ENCODE measurements at regions not wholly inside any gene's neighbourhood (a gene's known extent, or its start where the extent isn't known, plus 50 kb on each side); places are given as distances from the start of the nearest gene placed in this dataset.

DNA sequence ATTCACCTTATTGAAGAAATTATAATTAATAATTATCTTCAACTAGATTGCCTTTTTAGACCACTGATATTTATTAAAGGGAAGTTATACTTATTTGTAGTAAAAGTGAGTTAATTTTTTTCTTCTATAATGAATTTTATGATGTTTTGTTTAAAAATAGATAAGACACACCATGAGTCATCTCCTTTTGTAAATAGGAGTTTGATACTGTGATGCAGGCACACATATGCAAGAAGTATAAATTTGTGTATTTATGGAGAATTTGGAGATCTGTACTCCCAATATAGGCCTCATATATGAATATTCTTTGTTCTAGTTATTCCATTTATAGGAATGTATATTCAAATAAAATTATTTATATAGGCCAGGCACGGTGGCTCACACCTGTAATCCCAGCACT is 703.5 kb upstream of the CHAC2 start:
- in situ Hi-C loops (cut with MboI; ENCODE audit: low pct_ligation_motif_present in 1 of 4, low pct_unique_long_range_greater_than_20kb in 1 of 4, low sequenced_read_pairs in 3 of 4) (no loop called here), intact Hi-C loops (cut with DNase I; ENCODE audit: low total_unique reads) (no loop called here)
- H3K4me3 ChIP-seq = no peak overlapping the region
- H3K27ac ChIP-seq = no peak overlapping the region
- H3K27me3 ChIP-seq = no peaks in the 10 kb centered on the region
- H3K4me1 ChIP-seq = no peaks in the 10 kb centered on the region
- TF ChIP-seq POLR2AphosphoS5 (IDR thresholded peaks at IDR 0.05) (no peak), EP300 (IDR thresholded peaks at IDR 0.05; ENCODE audit: low read depth) (no peak), POLR2A (IDR thresholded peaks at IDR 0.05) (no peak), CTCF (IDR thresholded peaks at IDR 0.05) (no peak)
- no peaks in the 10 kb centered on the region for H3K36me3 ChIP-seq
- H3K9me3 ChIP-seq = no peaks in the 10 kb centered on the region
- DNase-seq = no peak
- 50 to 56% methylated on average over 1 of the region's 1 CpG for WGBS, 2 donors (ENCODE audit: low coverage in 1 of 2)

DNA sequence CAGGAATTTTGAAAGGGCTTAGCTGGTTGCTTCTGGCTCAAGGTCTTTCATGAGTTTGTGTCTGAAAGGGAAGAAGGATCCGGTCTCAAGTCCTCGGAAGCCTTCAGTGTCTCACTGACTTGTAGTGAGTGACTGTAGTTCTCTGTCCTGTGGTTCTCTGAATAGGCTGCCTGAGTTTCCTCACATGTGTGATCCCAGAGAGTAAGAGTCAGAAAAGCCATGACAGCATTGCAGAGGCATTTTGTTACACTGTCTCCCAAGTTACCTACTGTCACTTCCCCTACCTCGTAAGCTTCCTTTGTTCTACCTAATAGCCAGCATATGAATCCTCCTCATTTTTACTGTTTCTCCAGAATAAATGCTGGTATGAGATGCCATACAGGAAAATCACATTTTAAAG is 709.1 kb upstream of the CHAC2 start:
- Histone ChIP-seq H3K4me3 (no peak overlapping the region), H3K27me3 (no peaks in the 10 kb centered on the region), H3K9me3 (no peaks in the 10 kb centered on the region), H3K36me3 (no peaks in the 10 kb centered on the region), H3K4me1 (no peaks in the 10 kb centered on the region), H3K27ac (no peak overlapping the region)
- intact Hi-C loops (cut with DNase I; ENCODE audit: low total_unique reads) = no loop called here
- TF ChIP-seq EP300 (IDR thresholded peaks at IDR 0.05; ENCODE audit: low read depth) (no peak), CTCF (IDR thresholded peaks at IDR 0.05) (no peak), POLR2A (IDR thresholded peaks at IDR 0.05) (no peak), POLR2AphosphoS5 (IDR thresholded peaks at IDR 0.05) (no peak)
- 50 to 87% methylated on average over 1 to 3 of the region's 3 CpGs for WGBS, 2 donors (ENCODE audit: low coverage in 1 of 2)
- in situ Hi-C loops (cut with MboI; ENCODE audit: low pct_ligation_motif_present in 1 of 4, low pct_unique_long_range_greater_than_20kb in 1 of 4, low sequenced_read_pairs in 3 of 4) = no loop called here
- no peak for DNase-seq

GRCh38 chr2:53053937-53054336 is 713.7 kb upstream of the CHAC2 start:
- Histone ChIP-seq H3K27ac (no peak overlapping the region), H3K4me1 (no peaks in the 10 kb centered on the region), H3K4me3 (no peak overlapping the region), H3K27me3 (no peaks in the 10 kb centered on the region), H3K9me3 (no peaks in the 10 kb centered on the region), H3K36me3 (no peaks in the 10 kb centered on the region)
- in situ Hi-C loops (cut with MboI; ENCODE audit: low pct_ligation_motif_present in 1 of 4, low pct_unique_long_range_greater_than_20kb in 1 of 4, low sequenced_read_pairs in 3 of 4) = no loop called here
- DNase-seq = no peak
- intact Hi-C loops (cut with DNase I; ENCODE audit: low total_unique reads) = no loop called here
- TF ChIP-seq POLR2AphosphoS5 (IDR thresholded peaks at IDR 0.05) = no peak
- TF ChIP-seq EP300 (IDR thresholded peaks at IDR 0.05; ENCODE audit: low read depth) = no peak

- Histone ChIP-seq H3K27ac (no peak overlapping the region), H3K4me3 (no peak overlapping the region), H3K36me3 (no peaks in the 10 kb centered on the region), H3K4me1 (no peaks in the 10 kb centered on the region), H3K27me3 (no peaks in the 10 kb centered on the region), H3K9me3 (no peaks in the 10 kb centered on the region)
- in situ Hi-C loops (cut with MboI; ENCODE audit: low pct_ligation_motif_present in 1 of 4, low pct_unique_long_range_greater_than_20kb in 1 of 4, low sequenced_read_pairs in 3 of 4) = no loop called here
- intact Hi-C loops (cut with DNase I; ENCODE audit: low total_unique reads) = no loop called here
- DNase-seq = no peak
- TF ChIP-seq POLR2AphosphoS5 (IDR thresholded peaks at IDR 0.05) = no peak
- no peak for TF ChIP-seq POLR2A (IDR thresholded peaks at IDR 0.05)
- TF ChIP-seq EP300 (IDR thresholded peaks at IDR 0.05; ENCODE audit: low read depth) = no peak
- no peak for TF ChIP-seq CTCF (IDR thresholded peaks at IDR 0.05)
Measured at GRCh38 chr2:53051157-53051556, 716.4 kb upstream of the CHAC2 start.

DNA sequence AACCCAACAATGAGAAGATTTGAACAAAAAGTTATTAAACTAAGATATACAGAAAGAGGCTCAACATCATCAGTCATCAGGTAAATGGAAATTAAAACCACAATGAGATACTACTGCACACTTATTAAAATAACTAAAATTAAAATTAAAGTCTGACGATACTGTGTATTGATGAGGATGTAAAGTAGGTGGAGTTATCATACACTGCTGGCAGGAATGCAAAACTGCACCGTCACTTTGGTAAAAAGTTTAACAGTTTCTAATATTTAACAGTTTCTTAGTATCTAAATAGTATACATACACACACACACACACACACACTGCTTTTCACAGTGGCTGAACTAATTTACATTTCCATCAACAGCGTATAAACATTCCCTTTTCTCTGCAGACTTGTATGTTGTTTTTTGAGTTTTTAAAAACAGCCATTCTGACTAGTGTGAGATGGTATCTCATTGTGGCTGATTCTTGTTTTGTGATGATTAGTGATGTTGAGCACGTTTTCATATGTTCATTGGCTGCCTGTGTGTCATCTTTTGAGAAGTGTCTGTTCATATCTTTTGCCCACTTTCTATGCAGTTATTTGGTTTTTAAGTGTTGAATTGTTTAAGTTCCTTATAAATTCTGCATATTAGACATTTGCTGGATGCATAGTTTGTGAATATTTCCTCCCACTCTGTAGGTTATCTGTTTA is 726.9 kb upstream of the CHAC2 start:
- Histone ChIP-seq H3K4me1 (no peaks in the 10 kb centered on the region), H3K4me3 (no peak overlapping the region), H3K9me3 (no peaks in the 10 kb centered on the region), H3K36me3 (no peaks in the 10 kb centered on the region), H3K27me3 (no peaks in the 10 kb centered on the region), H3K27ac (no peak overlapping the region)
- TF ChIP-seq CTCF (IDR thresholded peaks at IDR 0.05) = no peak
- TF ChIP-seq EP300 (IDR thresholded peaks at IDR 0.05; ENCODE audit: low read depth) = no peak
- TF ChIP-seq POLR2A (IDR thresholded peaks at IDR 0.05) = no peak
- TF ChIP-seq POLR2AphosphoS5 (IDR thresholded peaks at IDR 0.05) = no peak
- intact Hi-C loops (cut with DNase I; ENCODE audit: low total_unique reads) (no loop called here), in situ Hi-C loops (cut with MboI; ENCODE audit: low pct_ligation_motif_present in 1 of 4, low pct_unique_long_range_greater_than_20kb in 1 of 4, low sequenced_read_pairs in 3 of 4) (no loop called here)
- WGBS, 2 donors (ENCODE audit: low coverage in 1 of 2) = 66 to 74% methylated on average over 3 to 4 of the region's 4 CpGs
- no peak for DNase-seq

Measured in transverse colon (tissue), 4 donors.